GM06990 (cell line): ENCODE measurements at regions not wholly inside any gene's neighbourhood (a gene's known extent, or its start where the extent isn't known, plus 50 kb on each side); places are given as distances from the start of the nearest gene placed in this dataset.

Experiments
- DNase-seq: peaks from one replicate; pipeline ENCODE4 v3.0.0-alpha.2; 2011; ENCODE audit not compliant: insufficient read length; ENCODE audit errors: extremely low read depth
- H3K27me3 ChIP-seq: replicated peaks from 2 replicates; pipeline ENCODE4 v1.6.0; 2011; ENCODE audit warnings: low read length; ENCODE audit not compliant: control insufficient read depth, insufficient read depth
- H3K36me3 ChIP-seq: 2 replicates; pipeline ENCODE4 v1.5.1; 2011; ENCODE audit warnings: low read length; ENCODE audit not compliant: control insufficient read depth, insufficient read depth
- H3K4me3 ChIP-seq: replicated peaks from 2 replicates; pipeline ENCODE4 v1.5.1; 2011; ENCODE audit warnings: low read depth, mild to moderate bottlenecking, control low read depth, low read length
- CTCF ChIP-seq: IDR thresholded peaks from 2 replicates; pipeline ENCODE4 v1.5.1; 2011; ENCODE audit warnings: low read length, control low read depth, mild to moderate bottlenecking, inconsistent platforms; ENCODE audit not compliant: insufficient read depth, poor library complexity, severe bottlenecking

- no peak for DNase-seq
- Histone ChIP-seq H3K27me3 (no peaks in the 10 kb centered on the region), H3K4me3 (no peak overlapping the region), H3K36me3 (no peaks in the 10 kb centered on the region)
- no peak for TF ChIP-seq CTCF
These were observed 189.6 kb upstream of the SFSWAP start for GRCh38 chr12:131521326-131521725.

GRCh38 chr12:131525795-131526508 lies 184.9 kb upstream of the SFSWAP start:
- no peak for TF ChIP-seq CTCF
- no peak overlapping the region for H3K4me3 ChIP-seq
- H3K36me3 ChIP-seq = no peaks in the 10 kb centered on the region
- no peaks in the 10 kb centered on the region for H3K27me3 ChIP-seq
- DNase-seq = no peak

GRCh38 chr12:131527092-131527491 lies 183.8 kb upstream of the SFSWAP start:
- no peaks in the 10 kb centered on the region; the same call in none of the 2 replicates for H3K27me3 ChIP-seq
- H3K36me3 ChIP-seq = no peaks in the 10 kb centered on the region
- no peak for TF ChIP-seq CTCF
- H3K4me3 ChIP-seq = no peak overlapping the region
- DNase-seq = no peak

- TF ChIP-seq CTCF = no peak
- no peaks in the 10 kb centered on the region; the same call in none of the 2 replicates for H3K27me3 ChIP-seq
- H3K36me3 ChIP-seq = no peaks in the 10 kb centered on the region
- no peak overlapping the region for H3K4me3 ChIP-seq
- DNase-seq = no peak
These were observed 183.2 kb upstream of the SFSWAP start for GRCh38 chr12:131527736-131528135.

- no peaks in the 10 kb centered on the region; the same call in none of the 2 replicates for H3K27me3 ChIP-seq
- H3K4me3 ChIP-seq = no peak overlapping the region
- no peak for TF ChIP-seq CTCF
- H3K36me3 ChIP-seq = no peaks in the 10 kb centered on the region
- no peak for DNase-seq
These were observed 182.7 kb upstream of the SFSWAP start for GRCh38 chr12:131528144-131528543.

- no peaks in the 10 kb centered on the region for H3K36me3 ChIP-seq
- DNase-seq = no peak
- H3K4me3 ChIP-seq = no peak overlapping the region
- TF ChIP-seq CTCF = no peak
- no peaks in the 10 kb centered on the region; the same call in none of the 2 replicates for H3K27me3 ChIP-seq
These were observed 182.2 kb upstream of the SFSWAP start for GRCh38 chr12:131528667-131529066.
